Inflammatory macrophage treated with lipopolysaccharide for 1 hour (primary cell): ENCODE measurements at regions not wholly inside any gene's neighbourhood (a gene's known extent, or its start where the extent isn't known, plus 50 kb on each side); places are given as distances from the start of the nearest gene placed in this dataset.
"Not testable (repeated sequence)": the region's sequence is repeated elsewhere in the genome, so short reads cannot be mapped to it uniquely, and the experiment has no call there.

Experiments
- DNase-seq, 2 donors: peaks; one replicate each; pipeline ENCODE4 v3.0.0-alpha.2; 2020 to 2022

DNA sequence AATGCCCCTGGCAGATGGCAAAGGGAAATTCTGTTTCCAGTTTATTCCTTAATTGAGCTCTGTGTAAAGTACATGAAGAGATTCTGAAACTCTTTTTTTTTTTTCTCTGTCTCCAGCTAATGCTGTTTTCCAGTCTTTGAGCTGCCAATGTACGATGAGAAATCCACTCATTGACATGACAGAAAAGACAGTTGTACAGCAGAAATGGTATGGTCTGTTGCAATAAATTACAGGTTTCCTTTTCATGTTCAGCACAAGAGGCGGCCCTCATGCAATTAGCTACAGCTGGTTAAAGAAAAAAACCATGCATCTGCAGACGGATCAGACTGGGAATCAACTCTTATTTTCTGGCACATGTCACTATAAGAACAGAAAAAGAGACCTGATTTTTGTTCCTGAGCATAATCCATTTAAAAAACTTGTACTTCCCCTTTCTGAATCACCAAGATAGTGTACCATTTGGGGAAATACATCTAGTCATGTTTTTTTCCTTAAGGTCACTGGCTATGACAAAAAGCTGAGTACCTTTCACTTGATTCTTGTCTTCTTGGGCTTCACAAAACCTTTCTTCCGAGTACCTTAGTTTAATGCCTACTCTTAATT lies 289.8 kb upstream of the PREP start:
- DNase-seq = peak; percentile 61 to 70

GRCh38 chr6:105691971-105692370 lies 289.1 kb upstream of the PREP start:
- DNase-seq = no peak

- peak; percentile 79 for DNase-seq
These were observed 288.2 kb upstream of the PREP start for GRCh38 chr6:105691081-105691480.

DNA sequence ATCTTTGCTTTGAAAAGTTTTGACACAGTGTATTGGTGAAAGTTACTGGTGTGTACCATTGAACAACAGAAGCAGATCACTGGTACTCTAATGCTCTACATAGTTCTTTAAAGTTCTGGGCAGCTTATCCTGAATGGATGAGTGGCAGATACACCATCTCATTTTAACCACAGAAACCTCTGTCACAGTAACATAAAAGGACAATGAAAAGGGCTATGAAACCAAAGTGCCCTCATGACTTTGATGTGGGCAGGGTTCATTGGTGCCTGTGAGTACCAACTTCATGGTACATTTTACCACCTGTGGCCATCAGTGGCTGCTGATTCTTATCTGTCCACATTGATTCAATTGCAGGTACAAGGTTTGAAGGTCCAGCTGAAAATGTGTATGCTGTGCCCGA lies 285.7 kb upstream of the PREP start:
- DNase-seq = no peak

DNA sequence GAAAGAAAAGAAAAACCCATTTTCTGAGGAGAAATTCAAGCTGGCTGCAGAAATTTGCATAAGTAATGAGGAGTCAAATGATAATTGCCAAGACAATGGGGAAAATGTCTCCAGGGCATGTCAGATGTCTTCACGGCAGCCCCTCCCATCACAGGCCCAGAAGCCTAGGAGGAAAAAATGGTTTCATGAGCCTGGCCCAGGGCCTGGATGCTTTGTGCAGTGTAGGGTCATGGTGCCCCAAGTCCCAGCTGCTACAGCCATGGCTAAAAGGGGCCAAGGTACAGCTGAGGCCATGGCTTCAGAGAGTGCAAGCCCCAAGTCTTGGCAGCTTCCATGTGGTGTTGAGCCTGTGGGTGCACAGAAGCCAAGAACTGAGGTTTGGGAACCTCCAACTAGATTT lies 283.9 kb upstream of the PREP start:
- not testable (repeated sequence) for DNase-seq

DNA sequence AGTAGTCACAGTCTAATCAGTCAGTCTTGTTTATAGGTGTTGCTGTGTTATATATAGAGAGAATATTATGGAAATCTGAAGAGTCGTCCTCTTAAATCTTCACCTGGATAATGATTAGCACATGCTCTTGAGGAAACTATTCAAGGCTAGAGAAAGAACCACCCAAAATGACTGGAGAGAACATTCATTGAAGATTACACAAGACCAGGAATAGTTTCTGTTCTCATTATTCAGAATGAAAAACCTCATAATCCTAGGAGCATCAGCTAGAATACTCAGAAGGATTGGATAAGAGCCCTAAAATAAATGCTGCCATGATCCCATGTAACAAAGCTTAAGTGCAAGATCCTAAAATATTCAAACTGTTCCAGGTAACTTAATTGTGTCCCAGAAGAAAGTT lies 278.2 kb upstream of the PREP start:
- no peak for DNase-seq

GRCh38 chr6:105680131-105680530 lies 277.2 kb upstream of the PREP start:
- no peak for DNase-seq

DNA sequence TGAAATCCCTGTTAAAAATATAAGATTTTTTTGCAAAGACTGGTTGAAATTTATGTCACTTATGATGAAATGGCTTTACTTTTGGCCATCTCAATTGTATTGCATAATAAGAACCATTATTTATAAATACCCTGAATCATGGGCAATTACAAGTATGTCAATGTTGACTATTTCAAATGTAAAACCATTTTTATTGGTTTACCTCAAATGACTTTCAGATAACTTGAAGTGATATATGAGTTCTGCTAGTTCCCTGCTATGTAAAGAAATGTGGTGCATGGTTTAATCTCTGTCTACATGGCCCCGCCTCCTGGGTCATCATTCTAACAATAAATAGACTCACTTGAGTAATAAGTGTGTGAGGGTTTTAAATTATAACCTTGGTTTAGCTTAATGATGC lies 275.6 kb upstream of the PREP start:
- DNase-seq = no peak

GRCh38 chr6:105677671-105678475 lies 275.0 kb upstream of the PREP start:
- DNase-seq = no peak

GRCh38 chr6:105676857-105677256 lies 274.0 kb upstream of the PREP start:
- no peak for DNase-seq

GRCh38 chr6:105675715-105676397 lies 273.0 kb upstream of the PREP start:
- no peak for DNase-seq

DNA sequence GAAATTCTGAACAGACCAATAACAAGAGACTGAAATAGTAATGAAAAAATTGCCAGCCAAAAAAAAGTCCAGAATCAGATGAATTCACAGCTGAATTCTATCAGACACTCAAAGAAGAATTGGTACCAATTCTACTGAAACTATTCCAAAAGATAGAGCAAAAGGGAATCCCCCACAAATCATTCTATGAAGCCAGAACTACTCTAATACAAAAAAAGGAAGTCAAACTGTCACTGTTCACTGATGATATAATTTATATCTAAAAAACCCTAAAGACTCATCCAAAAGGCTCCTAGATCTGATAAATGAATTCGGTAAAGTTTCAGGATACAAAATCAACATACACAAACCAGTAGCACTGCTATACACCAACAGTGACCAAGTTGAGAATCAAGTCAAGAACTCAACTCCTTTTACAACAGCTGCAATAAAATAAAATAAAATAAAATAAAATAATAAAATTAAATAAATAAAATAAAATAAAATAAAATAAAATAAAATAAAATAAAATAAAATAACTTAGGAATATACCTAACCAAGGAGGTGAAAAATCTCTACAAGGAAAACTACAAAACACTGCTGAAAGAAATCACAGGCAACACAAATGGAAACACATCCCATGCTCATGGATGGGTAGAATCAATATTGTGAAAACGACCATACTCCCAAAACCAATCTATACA lies 270.1 kb upstream of the PREP start:
- DNase-seq = peak in 1 of 2 donors; percentile 13

- no peak for DNase-seq
These were observed 266.4 kb upstream of the PREP start for GRCh38 chr6:105669232-105669631.

DNA sequence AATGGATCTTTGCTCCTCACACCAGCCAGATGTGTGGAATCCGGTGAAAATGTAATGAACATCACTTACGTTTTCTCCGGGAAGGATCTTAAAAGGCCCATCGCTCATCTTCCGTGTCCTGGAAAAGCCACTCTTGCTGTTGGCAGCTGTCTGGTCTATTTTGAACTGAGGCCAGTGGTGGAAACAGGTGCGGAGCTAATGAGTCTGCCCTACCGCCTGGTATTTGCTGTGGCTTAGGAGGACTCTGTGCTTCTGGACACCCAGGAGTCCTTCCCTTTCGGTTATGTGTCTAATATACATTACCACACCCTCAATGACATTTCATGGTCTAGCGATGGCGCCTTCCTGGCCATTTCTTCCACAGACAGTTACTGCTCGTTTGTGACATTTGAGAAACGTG lies 264.2 kb upstream of the PREP start:
- DNase-seq = no peak

DNA sequence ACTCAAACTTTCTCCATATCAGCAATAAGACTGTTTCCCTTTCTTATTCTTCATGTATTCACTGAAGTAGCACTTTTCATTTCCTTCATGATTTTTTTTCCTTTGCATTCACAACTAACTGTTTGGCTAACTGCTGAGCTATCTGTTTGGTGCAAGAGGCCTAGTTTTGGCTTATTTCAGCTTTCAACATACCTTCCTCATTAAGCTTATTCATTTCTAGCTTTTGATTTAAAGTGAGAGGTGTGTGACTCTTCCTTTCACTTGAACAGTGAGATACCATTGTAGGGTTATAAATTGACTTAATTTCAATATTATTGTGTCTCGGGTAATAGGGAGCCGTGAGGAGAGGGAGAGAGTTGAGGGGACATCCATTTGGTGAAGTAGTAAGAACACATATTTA lies 262.0 kb upstream of the PREP start:
- DNase-seq = no peak

GRCh38 chr6:105651969-105652368 lies 249.1 kb upstream of the PREP start:
- no peak for DNase-seq

DNA sequence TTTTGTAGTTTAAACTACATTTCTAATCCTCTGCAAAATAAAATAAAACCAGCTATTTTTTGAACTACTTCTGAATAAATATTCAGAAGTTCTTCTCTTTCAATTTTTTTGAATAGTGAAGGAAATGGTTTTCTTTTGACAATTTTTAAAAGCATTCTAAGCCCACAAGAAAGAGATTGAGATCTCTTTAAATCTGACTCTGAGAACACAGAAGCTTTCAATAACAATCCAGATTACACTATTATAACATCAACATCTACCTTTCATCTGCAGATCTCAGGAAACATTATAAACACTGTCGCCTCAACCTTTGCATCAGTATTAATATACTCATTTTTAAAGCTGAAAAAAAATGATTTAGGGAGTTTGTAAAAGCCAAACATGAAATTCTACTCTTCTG lies 247.5 kb upstream of the PREP start:
- no peak for DNase-seq

DNA sequence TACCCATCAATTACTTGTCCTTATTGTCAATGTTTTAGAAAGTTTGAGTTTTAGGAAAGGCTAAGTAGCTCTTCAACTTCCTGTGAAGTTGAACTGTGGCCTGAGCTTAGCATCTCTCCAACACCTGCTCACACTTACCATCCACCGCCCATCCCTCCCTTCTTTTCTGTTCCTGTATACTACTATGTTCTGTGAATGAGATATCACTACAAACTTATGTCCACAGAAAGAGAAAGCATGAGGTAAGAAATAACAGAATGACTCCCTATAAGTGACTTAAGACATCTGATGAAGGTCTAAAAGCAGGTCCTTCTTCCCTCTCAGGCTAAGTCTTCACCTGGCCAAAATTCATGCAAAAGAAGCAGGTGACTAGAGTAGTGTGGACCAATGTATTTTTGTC lies 246.3 kb upstream of the PREP start:
- DNase-seq = no peak

DNA sequence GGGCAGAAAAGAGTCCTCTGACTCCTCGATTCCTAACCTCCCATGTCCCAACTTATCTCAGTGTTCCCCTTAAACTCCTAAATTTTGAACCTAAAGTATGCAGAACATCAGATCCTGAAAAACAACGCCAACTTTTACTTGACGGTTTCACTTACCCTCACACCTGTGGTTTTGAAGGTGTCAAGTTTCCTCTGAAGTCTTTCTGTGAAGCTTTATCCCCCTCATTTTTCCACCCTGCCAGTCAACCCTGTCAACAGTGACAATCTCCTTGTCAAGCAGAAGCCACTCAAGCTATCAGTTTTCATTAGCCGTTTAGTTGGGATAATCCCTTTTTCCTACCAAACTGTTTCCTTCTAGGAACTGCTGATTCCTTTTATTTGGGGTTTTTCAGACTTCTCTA lies 245.4 kb upstream of the PREP start:
- no peak for DNase-seq

DNA sequence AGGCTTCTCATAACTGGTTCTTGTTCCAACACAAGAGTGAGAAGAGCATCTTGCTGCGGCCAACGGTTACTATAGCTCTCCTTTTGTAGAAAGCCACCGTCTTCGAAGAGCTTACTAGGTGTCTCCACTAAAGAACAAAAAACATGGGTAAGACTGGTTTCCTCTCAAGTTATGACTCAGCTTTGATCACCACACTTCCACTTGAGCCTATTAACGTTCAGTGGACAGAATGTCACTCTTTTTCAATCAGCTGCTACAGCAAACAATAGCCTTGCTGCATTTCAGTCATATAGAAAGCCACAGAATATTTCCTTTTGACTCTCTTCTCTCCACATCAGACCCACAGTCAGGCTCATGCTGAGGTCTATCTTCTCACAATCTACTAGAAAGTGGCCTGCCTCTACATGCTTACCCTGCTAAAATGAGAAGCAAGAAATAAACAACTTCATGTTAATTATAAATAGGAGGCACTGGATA lies 243.5 kb upstream of the PREP start:
- DNase-seq = no peak

DNA sequence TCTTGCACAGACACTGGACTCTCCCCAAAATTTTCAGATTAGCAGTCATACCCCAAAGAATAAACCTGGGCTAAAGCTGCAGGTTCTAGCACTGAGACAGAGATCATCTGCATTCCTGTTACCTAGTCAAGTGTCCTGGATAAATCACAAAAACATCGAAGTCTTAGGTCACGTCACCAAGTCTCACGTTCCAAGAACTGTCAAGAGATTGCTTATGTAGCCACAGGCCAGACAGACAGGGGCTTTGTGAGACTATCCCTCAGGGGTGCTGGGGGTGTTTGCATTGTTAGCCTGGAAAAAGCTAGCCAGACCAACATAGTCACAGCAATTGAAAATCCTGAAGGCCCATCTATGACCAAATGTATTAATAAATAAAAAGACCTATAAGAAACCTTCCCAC lies 243.1 kb upstream of the PREP start:
- DNase-seq = no peak

- no peak for DNase-seq
These were observed 242.3 kb upstream of the PREP start for GRCh38 chr6:105645156-105645555.

- no peak for DNase-seq
These were observed 241.8 kb upstream of the PREP start for GRCh38 chr6:105644691-105645090.
